ENCODE measurements at regions not wholly inside any gene's neighbourhood (a gene's known extent, or its start where the extent isn't known, plus 50 kb on each side); places are given as distances from the start of the nearest gene placed in this dataset.

DNA sequence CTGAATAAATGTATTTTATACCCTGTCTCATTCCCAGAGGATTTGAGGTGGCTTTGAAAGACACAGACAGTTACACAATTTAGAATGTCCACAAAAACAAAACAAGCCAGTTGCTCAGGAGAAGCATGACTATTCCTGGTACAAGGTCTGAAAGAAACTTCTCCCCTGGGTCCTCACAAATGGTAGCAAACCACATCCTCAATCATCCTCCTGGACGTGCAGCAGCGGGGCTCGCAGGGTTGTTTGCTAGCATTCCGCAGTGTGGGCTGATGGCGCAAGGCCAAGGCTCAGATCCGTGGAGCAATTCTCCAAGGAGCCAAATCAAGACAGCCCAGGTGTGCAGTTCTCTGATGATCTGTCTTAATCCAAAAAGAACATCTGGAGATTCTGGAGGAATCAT is 210.3 kb downstream of the ACTL7B start:
- DNase-seq (ENCODE audit: low read depth) (peak; percentile 27), FAIRE-seq (no peak)
- Histone ChIP-seq H3K27me3 (ENCODE audit: control insufficient read depth, insufficient read depth, low read length) (no peaks in the 10 kb centered on the region), H3K36me3 (ENCODE audit: control insufficient read depth, insufficient read depth, low read length) (no peaks in the 10 kb centered on the region), H3K4me3 (ENCODE audit: low read depth, low read length) (no peak overlapping the region)
- TF ChIP-seq, protein P1, sequence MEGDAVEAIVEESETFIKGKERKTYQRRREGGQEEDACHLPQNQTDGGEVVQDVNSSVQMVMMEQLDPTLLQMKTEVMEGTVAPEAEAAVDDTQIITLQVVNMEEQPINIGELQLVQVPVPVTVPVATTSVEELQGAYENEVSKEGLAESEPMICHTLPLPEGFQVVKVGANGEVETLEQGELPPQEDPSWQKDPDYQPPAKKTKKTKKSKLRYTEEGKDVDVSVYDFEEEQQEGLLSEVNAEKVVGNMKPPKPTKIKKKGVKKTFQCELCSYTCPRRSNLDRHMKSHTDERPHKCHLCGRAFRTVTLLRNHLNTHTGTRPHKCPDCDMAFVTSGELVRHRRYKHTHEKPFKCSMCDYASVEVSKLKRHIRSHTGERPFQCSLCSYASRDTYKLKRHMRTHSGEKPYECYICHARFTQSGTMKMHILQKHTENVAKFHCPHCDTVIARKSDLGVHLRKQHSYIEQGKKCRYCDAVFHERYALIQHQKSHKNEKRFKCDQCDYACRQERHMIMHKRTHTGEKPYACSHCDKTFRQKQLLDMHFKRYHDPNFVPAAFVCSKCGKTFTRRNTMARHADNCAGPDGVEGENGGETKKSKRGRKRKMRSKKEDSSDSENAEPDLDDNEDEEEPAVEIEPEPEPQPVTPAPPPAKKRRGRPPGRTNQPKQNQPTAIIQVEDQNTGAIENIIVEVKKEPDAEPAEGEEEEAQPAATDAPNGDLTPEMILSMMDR (IDR thresholded peaks at IDR 0.05; ENCODE audit: insufficient read depth, low read length, severe bottlenecking): no peak

DNA sequence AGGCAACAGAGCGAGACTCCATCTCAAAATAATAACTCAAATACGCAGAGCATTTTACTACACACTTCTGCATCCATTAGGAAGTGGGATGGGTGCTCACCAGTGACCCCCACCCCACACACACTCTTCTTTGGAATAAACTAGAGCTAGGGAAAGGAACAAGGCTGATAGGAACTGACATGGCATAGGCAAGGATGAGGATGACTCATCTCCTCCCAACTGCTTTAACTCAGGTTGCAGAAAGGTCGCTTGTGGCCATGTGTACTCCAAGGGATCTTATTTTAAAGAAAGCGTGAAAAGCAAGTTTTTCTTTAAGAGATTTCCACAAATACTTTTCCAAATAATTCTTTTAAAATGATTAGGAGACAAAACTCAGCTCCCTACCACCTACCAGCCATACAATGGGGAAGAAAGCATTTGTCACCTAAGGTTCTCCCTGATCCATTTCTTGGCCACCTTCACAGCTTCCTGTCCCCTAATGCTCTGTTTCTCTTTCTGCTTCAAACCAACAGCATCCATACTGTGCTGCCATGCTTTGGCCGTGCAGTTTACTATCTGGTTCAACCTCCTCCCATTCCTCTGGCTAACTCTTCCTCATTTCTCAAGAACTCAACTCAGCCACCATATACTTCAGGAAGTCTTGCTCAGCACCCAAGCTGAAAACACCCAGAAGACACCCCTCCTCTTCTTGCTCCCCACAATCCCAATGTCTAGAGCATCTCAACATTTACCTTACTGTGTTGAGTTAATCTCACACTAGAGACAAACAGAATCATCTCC is 211.9 kb downstream of the ACTL7B start:
- DNase-seq (ENCODE audit: low read depth) (peak; percentile 43), FAIRE-seq (peak; percentile 47)
- TF ChIP-seq, protein P1 (IDR thresholded peaks at IDR 0.05; ENCODE audit: insufficient read depth, low read length, severe bottlenecking): no peak
- Histone ChIP-seq H3K4me3 (ENCODE audit: low read depth, low read length) (no peak overlapping the region), H3K27me3 (ENCODE audit: control insufficient read depth, insufficient read depth, low read length) (no peaks in the 10 kb centered on the region), H3K36me3 (ENCODE audit: control insufficient read depth, insufficient read depth, low read length) (no peaks in the 10 kb centered on the region)

DNA sequence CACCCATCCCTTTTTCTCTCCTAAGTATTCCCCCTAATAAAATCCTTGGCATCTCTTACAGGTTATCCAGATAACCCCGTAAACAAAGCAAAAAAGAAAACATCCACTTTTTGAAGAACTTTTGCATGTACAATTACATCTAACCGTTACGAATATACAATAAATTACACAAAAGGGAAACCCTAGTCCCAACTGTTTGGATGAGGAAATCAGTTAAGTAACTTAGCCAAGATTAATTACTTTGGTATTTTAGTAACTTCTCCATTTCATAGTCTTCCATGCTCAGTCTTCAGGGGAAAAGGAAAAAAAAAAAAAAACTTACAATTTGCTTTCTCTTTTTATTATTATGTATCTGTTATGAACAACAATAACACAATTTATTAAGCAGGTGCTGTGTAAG is 212.9 kb downstream of the ACTL7B start:
- H3K36me3 ChIP-seq (ENCODE audit: control insufficient read depth, insufficient read depth, low read length): no peaks in the 10 kb centered on the region
- no peak overlapping the region for H3K4me3 ChIP-seq (ENCODE audit: low read depth, low read length)
- DNase-seq (ENCODE audit: low read depth) (no peak), FAIRE-seq (no peak)
- H3K27me3 ChIP-seq (ENCODE audit: control insufficient read depth, insufficient read depth, low read length): no peaks in the 10 kb centered on the region
- TF ChIP-seq, protein P1 (IDR thresholded peaks at IDR 0.05; ENCODE audit: insufficient read depth, low read length, severe bottlenecking): no peak

DNA sequence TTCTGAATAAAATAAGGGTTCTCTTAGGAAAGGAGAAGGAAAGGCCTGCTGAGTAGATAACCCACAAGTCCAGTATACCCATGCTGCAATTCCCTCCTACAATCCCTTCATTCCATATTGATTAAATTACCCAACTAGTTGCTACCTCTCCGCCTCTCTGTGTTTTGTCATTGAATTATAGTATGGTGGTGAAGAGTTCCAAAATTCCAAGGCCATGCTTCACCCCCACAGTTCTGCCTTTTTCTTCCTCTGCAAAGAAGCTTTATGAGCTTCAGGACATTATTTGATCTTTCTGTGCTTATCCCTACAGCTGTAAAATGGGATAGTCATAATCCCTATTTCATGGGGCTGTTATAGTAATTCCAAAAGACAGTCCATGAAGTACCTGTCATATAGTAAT is 215.6 kb downstream of the ACTL7B start:
- H3K27me3 ChIP-seq (ENCODE audit: control insufficient read depth, insufficient read depth, low read length): no peaks in the 10 kb centered on the region
- DNase-seq (ENCODE audit: low read depth): no peak
- no peaks in the 10 kb centered on the region for H3K36me3 ChIP-seq (ENCODE audit: control insufficient read depth, insufficient read depth, low read length)
- peak; percentile 23 for FAIRE-seq
- TF ChIP-seq, protein P1 (IDR thresholded peaks at IDR 0.05; ENCODE audit: insufficient read depth, low read length, severe bottlenecking): no peak
- H3K4me3 ChIP-seq (ENCODE audit: low read depth, low read length): no peak overlapping the region

DNA sequence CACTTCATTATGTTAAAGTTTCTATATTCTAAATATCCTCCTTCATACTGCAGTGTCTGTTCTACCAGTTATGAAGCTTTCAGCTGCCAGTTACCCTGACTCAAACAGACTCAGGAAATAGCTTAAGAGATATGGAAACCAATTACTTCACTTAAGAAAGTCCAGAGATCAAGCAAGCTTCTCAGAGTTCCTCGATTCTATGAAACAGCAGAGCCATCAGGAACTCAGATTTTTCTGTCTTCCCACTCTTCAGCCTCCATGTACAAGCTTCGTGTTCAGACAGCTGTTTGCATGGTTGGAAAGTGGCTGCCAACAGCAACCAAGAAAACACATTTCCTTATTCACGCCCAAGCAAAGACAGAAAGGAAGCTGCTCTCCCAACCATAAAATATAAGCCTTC is 216.1 kb downstream of the ACTL7B start:
- H3K27me3 ChIP-seq (ENCODE audit: control insufficient read depth, insufficient read depth, low read length): no peaks in the 10 kb centered on the region
- TF ChIP-seq, protein P1 (IDR thresholded peaks at IDR 0.05; ENCODE audit: insufficient read depth, low read length, severe bottlenecking): no peak
- H3K4me3 ChIP-seq (ENCODE audit: low read depth, low read length): no peak overlapping the region
- DNase-seq (ENCODE audit: low read depth): no peak
- no peaks in the 10 kb centered on the region for H3K36me3 ChIP-seq (ENCODE audit: control insufficient read depth, insufficient read depth, low read length)
- peak; percentile 23 for FAIRE-seq

DNA sequence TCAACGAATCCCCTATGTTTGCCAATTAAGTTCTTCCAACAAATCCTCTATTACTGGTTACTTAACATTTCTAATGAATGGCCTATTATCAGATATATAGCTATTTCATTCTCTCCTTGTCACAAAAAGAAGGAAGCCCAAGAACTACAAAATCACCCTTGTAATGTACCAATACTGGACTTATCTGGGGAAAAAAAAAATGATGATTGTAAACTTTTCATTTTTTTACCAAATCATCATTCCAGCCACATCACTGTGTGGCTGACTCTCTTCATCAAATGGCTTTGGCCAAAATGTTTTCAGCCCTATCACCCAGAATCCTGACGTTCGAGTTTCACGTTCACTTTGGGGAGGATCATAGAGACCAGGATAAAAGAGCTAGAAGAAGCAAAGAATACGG is 216.7 kb downstream of the ACTL7B start:
- H3K4me3 ChIP-seq (ENCODE audit: low read depth, low read length): no peak overlapping the region
- FAIRE-seq (peak; percentile 43), DNase-seq (ENCODE audit: low read depth) (no peak)
- TF ChIP-seq, protein P1 (IDR thresholded peaks at IDR 0.05; ENCODE audit: insufficient read depth, low read length, severe bottlenecking): no peak
- H3K36me3 ChIP-seq (ENCODE audit: control insufficient read depth, insufficient read depth, low read length): no peaks in the 10 kb centered on the region
- no peaks in the 10 kb centered on the region for H3K27me3 ChIP-seq (ENCODE audit: control insufficient read depth, insufficient read depth, low read length)

Measured in bronchial epithelial cell (primary cell).